Effector memory CD4-positive, alpha-beta T cell (primary cell): ENCODE measurements at regions not wholly inside any gene's neighbourhood (a gene's known extent, or its start where the extent isn't known, plus 50 kb on each side); places are given as distances from the start of the nearest gene placed in this dataset.

Experiments used
- DNase-seq, 3 donors: peaks; one replicate each; pipeline ENCODE4 v3.0.0-alpha.2; 2020
- H3K27ac ChIP-seq: 2 replicates; pipeline ENCODE4 v1.7.0; 2013; ENCODE audit warnings: mild to moderate bottlenecking, low read length, moderate library complexity; ENCODE audit not compliant: insufficient read depth, poor library complexity, severe bottlenecking
- H3K27me3 ChIP-seq: replicated peaks from 2 replicates; pipeline ENCODE4 v1.7.0; 2013; ENCODE audit warnings: mild to moderate bottlenecking, low read length; ENCODE audit not compliant: insufficient read depth, control insufficient read depth, poor library complexity, severe bottlenecking
- H3K36me3 ChIP-seq: 2 replicates; pipeline ENCODE4 v1.7.0; 2013; ENCODE audit warnings: mild to moderate bottlenecking, low read length, moderate library complexity; ENCODE audit not compliant: control insufficient read depth, insufficient read depth
- H3K4me1 ChIP-seq: 2 replicates; pipeline ENCODE4 v1.7.0; 2013; ENCODE audit warnings: low read length, mild to moderate bottlenecking; ENCODE audit not compliant: control insufficient read depth, insufficient read depth, poor library complexity, severe bottlenecking
- H3K4me3 ChIP-seq: 2 replicates; pipeline ENCODE4 v1.7.0; 2013; ENCODE audit warnings: low read length, low read depth, mild to moderate bottlenecking; ENCODE audit not compliant: insufficient read depth, poor library complexity, severe bottlenecking
- H3K9me3 ChIP-seq: 2 replicates; pipeline ENCODE4 v1.7.0; 2013; ENCODE audit warnings: mild to moderate bottlenecking, low read length, moderate library complexity; ENCODE audit not compliant: control insufficient read depth

DNA sequence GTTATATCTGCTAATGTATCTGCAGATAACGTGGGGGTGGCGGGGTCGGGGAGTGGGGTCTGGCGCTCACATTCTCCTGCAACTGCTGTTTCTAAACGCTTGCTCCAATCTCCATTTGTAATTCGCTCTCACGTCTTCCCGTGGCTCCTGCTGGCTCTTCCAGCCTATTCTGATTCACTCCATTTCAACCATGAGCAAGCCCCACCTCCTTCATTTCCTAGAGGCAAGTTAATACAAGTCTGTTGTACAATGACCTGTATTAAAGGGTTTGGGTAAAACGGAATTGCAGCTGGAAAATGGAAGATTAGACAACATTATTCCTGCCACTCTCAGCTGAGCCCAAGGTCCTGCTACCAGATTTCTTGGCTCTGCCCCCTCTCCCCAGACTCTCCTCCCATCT, 132.3 kb downstream of the CSNK2A3 start:
- Histone ChIP-seq H3K27ac (no peak overlapping the region), H3K4me3 (no peak overlapping the region), H3K4me1 (no peaks in the 10 kb centered on the region), H3K9me3 (no peaks in the 10 kb centered on the region), H3K27me3 (no peaks in the 10 kb centered on the region), H3K36me3 (no peaks in the 10 kb centered on the region)
- no peak for DNase-seq

- Histone ChIP-seq H3K9me3 (no peaks in the 10 kb centered on the region), H3K27ac (no peak overlapping the region), H3K27me3 (no peaks in the 10 kb centered on the region), H3K4me3 (no peak overlapping the region), H3K4me1 (no peaks in the 10 kb centered on the region), H3K36me3 (no peaks in the 10 kb centered on the region)
- DNase-seq, result no peak
Measured at GRCh38 chr11:11218629-11218986, 134.4 kb downstream of the CSNK2A3 start.

DNA sequence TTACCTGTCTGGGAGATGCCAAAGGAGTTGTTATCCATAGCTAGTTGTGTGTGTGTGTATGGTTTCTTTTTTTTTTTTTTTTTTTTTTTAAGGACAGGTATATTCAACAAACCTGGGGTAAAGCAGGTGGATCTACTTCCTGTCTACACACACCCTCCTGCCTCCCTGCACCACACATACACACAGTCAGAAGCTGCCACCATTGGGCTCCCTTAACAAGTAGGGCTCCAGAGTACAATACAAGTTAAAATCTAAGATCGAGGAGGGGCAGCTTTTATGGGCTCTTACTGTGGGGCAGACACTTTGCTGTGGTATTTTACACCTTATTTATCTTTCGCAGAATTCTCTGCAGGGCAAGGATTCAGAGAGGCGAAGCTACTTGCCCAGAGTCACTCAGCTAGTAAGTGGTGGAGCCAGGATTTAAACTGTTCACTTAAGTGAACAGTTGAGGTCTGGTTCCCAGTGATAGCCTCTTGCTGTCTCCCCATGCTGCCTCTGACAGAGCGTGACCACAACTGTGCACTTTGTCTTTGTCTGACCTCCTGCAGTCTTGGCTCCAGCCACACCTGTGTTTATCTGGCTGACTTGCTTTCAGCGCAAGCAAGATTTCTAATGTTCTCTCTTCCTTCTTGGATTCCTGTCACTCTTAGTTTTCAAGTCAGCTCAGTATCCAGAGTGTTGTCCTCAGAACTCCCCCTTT, 135.0 kb downstream of the CSNK2A3 start:
- no peaks in the 10 kb centered on the region for H3K27me3 ChIP-seq
- no peak overlapping the region for H3K27ac ChIP-seq
- H3K9me3 ChIP-seq, result no peaks in the 10 kb centered on the region
- no peaks in the 10 kb centered on the region for H3K4me1 ChIP-seq
- no peak overlapping the region for H3K4me3 ChIP-seq
- no peaks in the 10 kb centered on the region for H3K36me3 ChIP-seq
- peak in 1 of 3 donors; percentile 8 for DNase-seq

DNA sequence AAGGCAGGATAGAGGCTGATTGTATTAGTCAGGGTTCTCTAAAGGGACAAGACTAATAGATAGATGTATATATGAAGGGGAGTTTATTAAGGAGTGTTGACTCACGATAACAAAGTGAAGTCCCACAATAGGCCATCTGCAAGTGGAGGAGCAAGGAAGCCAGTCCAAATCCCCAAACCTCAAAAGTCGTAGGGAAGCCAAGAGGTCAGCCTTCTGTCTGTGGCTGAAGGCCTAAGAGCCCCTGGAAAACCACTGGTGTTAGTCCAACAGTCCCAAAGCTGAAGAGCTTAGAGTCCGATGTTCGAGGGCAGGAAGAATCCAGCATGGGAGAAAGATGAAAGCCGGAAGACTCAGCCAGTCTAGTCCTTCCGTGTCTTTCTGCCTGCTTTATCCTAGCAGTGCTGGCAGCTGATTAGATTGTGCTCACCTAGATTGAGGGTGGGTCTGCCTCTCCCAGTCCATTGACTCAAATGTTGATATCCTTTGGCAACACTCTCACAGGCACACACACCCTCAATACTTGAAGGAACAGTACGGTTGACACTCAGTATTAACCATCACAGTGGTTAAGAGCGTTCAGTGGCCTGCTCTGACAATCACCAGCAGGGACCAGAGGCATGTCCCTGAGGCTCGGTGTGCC, 135.6 kb downstream of the CSNK2A3 start:
- no peak overlapping the region for H3K4me3 ChIP-seq
- H3K9me3 ChIP-seq, result no peaks in the 10 kb centered on the region
- no peaks in the 10 kb centered on the region for H3K27me3 ChIP-seq
- no peak for DNase-seq
- H3K4me1 ChIP-seq, result no peaks in the 10 kb centered on the region
- no peak overlapping the region for H3K27ac ChIP-seq
- H3K36me3 ChIP-seq, result no peaks in the 10 kb centered on the region

DNA sequence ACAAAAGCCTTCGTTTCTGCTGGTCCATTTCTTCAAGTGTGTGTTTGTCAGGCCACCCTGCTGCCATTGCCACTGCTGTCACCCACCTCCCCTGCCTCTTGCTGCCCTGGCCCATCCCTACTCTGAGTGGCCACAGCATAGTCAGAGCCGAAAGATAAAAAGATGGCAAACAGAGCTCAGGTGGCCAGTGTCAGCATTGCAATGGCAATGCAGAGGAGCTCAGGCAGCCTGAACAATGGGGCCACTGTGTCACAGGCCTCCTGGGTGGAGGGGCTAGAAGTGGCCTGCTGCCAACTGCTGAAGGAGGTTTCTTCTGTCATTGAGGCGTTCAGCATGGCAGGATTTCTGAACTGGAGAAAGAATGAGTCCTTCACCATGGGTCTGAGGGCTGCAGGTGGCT, 137.1 kb downstream of the CSNK2A3 start:
- H3K4me3 ChIP-seq, result no peak overlapping the region
- no peak overlapping the region for H3K27ac ChIP-seq
- H3K4me1 ChIP-seq, result no peaks in the 10 kb centered on the region
- H3K9me3 ChIP-seq, result no peaks in the 10 kb centered on the region
- no peaks in the 10 kb centered on the region for H3K36me3 ChIP-seq
- DNase-seq, result no peak
- H3K27me3 ChIP-seq, result no peaks in the 10 kb centered on the region

GRCh38 chr11:11215058-11215815, 137.8 kb downstream of the CSNK2A3 start:
- DNase-seq, result no peak
- Histone ChIP-seq H3K4me3 (no peak overlapping the region), H3K27me3 (no peaks in the 10 kb centered on the region), H3K27ac (no peak overlapping the region), H3K36me3 (no peaks in the 10 kb centered on the region), H3K4me1 (no peaks in the 10 kb centered on the region), H3K9me3 (no peaks in the 10 kb centered on the region)

GRCh38 chr11:11213117-11213516, 139.9 kb downstream of the CSNK2A3 start:
- no peak overlapping the region for H3K4me3 ChIP-seq
- H3K27ac ChIP-seq, result no peak overlapping the region
- no peaks in the 10 kb centered on the region for H3K36me3 ChIP-seq
- no peaks in the 10 kb centered on the region for H3K4me1 ChIP-seq
- H3K9me3 ChIP-seq, result no peaks in the 10 kb centered on the region
- H3K27me3 ChIP-seq, result no peaks in the 10 kb centered on the region
- no peak for DNase-seq

GRCh38 chr11:11211888-11212287, 141.2 kb downstream of the CSNK2A3 start:
- H3K27me3 ChIP-seq, result no peaks in the 10 kb centered on the region
- no peaks in the 10 kb centered on the region for H3K9me3 ChIP-seq
- no peak overlapping the region for H3K4me3 ChIP-seq
- H3K4me1 ChIP-seq, result no peaks in the 10 kb centered on the region
- DNase-seq, result no peak
- H3K36me3 ChIP-seq, result no peaks in the 10 kb centered on the region
- H3K27ac ChIP-seq, result no peak overlapping the region

DNA sequence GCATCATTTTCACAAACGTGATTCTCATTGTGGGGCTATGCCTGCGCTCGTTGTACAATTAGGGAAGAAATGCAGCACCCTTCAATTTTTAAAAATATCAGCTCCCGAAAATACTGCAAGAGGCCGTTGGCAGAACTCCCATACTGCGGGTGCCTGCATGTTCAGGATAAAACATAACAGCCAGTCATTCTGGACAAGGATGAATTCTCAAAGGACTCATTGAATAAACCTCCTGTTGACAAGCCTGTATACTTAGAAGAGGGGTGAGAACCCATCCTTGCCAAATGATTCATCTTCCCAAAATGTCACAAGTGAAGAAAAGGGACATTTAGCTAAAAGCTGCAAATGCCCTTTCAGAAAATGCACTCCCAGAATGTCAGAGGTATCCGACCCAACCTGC, 141.9 kb downstream of the CSNK2A3 start:
- Histone ChIP-seq H3K9me3 (no peaks in the 10 kb centered on the region), H3K36me3 (no peaks in the 10 kb centered on the region), H3K4me3 (no peak overlapping the region), H3K4me1 (no peaks in the 10 kb centered on the region), H3K27ac (no peak overlapping the region), H3K27me3 (no peaks in the 10 kb centered on the region)
- no peak for DNase-seq

GRCh38 chr11:11210446-11210845, 142.6 kb downstream of the CSNK2A3 start:
- H3K27me3 ChIP-seq, result no peaks in the 10 kb centered on the region
- H3K36me3 ChIP-seq, result no peaks in the 10 kb centered on the region

More at GRCh38 chr11:11210446-11210845, 142.6 kb downstream of the CSNK2A3 start:
- no peak for DNase-seq
- no peak overlapping the region for H3K27ac ChIP-seq
- no peaks in the 10 kb centered on the region for H3K9me3 ChIP-seq
- H3K4me1 ChIP-seq, result no peaks in the 10 kb centered on the region
- H3K4me3 ChIP-seq, result no peak overlapping the region
